NAMALWA (cell line): ENCODE measurements at regions not wholly inside any gene's neighbourhood (a gene's known extent, or its start where the extent isn't known, plus 50 kb on each side); places are given as distances from the start of the nearest gene placed in this dataset.
"Not testable (repeated sequence)": the region's sequence is repeated elsewhere in the genome, so short reads cannot be mapped to it uniquely, and the experiment has no call there.

ENCODE experiments used
- DNase-seq: peaks from one replicate; pipeline ENCODE4 v3.0.0-alpha.2; 2015; ENCODE audit warnings: low spot score

DNA sequence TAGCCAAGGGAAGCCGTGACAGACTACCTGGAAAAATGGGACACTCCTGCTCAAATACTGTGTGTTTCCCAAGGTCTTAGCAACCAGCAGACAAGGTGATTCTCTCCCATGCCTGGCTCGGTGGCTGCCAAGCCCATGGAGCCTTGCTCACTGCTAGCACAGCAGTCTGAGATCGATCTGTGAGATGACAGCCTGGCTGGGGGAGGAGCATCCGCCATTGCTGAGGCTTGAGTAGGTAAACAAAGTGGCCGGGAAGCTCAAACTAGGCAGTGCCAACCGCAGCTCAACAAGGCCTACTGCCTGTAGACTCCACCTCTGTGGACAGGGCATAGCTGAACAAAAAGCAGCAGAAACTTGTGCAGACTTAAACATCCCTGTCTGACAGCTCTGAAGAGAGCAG lies 137.0 kb downstream of the USP46 start:
- not testable (repeated sequence) for DNase-seq

DNA sequence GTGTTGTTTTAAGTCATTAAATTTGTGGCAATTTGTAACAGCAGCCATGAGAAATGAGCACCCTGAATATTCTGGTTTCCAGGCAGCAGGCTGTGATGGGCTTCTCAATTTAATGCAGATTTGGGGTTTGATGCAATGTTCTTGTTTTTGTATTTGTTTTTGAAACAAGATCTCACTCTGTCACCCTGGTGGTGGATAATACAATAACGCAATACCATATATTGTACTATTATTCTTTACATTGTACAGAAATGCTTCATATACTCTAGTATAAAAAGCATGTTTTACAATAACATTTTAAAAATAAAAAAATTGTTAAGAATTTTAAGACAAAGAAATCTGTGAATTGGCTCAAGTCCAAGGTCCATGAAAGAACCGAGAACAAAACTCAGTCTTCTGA lies 129.1 kb downstream of the USP46 start:
- DNase-seq = no peak

DNA sequence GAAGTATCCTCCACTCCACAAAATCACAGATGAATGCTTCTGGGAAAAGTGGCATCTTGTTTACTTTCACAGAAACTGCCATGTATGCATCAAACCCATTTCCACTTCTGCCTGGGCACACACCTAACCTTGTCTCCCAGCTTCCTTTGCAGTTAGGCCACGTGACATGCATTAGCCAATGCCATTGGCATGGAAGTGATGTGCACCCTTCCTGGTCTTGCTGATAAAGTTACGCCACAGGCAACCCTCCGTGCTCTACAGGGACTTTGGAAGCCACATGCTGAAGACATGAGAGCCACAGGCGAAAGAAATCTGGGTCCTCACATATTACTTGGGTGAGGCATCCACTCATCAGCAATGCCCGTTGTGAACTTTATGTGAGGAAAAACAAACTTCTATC lies 123.3 kb downstream of the USP46 start:
- DNase-seq = no peak
